ENCODE measurements at regions not wholly inside any gene's neighbourhood (a gene's known extent, or its start where the extent isn't known, plus 50 kb on each side); places are given as distances from the start of the nearest gene placed in this dataset.

GRCh38 chr15:99502182-99502581 is 63.6 kb upstream of the MEF2A start:
- TF ChIP-seq, protein P1, sequence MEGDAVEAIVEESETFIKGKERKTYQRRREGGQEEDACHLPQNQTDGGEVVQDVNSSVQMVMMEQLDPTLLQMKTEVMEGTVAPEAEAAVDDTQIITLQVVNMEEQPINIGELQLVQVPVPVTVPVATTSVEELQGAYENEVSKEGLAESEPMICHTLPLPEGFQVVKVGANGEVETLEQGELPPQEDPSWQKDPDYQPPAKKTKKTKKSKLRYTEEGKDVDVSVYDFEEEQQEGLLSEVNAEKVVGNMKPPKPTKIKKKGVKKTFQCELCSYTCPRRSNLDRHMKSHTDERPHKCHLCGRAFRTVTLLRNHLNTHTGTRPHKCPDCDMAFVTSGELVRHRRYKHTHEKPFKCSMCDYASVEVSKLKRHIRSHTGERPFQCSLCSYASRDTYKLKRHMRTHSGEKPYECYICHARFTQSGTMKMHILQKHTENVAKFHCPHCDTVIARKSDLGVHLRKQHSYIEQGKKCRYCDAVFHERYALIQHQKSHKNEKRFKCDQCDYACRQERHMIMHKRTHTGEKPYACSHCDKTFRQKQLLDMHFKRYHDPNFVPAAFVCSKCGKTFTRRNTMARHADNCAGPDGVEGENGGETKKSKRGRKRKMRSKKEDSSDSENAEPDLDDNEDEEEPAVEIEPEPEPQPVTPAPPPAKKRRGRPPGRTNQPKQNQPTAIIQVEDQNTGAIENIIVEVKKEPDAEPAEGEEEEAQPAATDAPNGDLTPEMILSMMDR (IDR thresholded peaks at IDR 0.05; ENCODE audit: poor library complexity) = no peak
- no peak for TF ChIP-seq EZH2phosphoT487 (IDR thresholded peaks at IDR 0.05; ENCODE audit: low read depth, severe bottlenecking, unreplicated experiment)
- no peak for TF ChIP-seq EZH2 (IDR thresholded peaks at IDR 0.05; ENCODE audit: borderline replicate concordance)
